Colonic mucosa (tissue), 4 donors: ENCODE measurements at regions not wholly inside any gene's neighbourhood (a gene's known extent, or its start where the extent isn't known, plus 50 kb on each side); places are given as distances from the start of the nearest gene placed in this dataset.

Source experiments
- DNase-seq: peaks from one replicate; pipeline ENCODE4 v3.0.0-alpha.2; 2020
- H3K27ac ChIP-seq: fragments of 200-600 bp; one replicate; pipeline ENCODE4 v1.8.0; 2021
- H3K27me3 ChIP-seq: fragments of 200-600 bp; one replicate; pipeline ENCODE4 v1.8.0; 2021
- H3K36me3 ChIP-seq: fragments of 200-600 bp; one replicate; pipeline ENCODE4 v1.8.0; 2021
- H3K4me1 ChIP-seq: fragments of 200-600 bp; one replicate; pipeline ENCODE4 v1.8.0; 2021; ENCODE audit warnings: mild to moderate bottlenecking
- H3K4me3 ChIP-seq: fragments of 200-600 bp; one replicate; pipeline ENCODE4 v1.8.0; 2021
- H3K9ac ChIP-seq, 2 donors: one replicate each; pipeline ENCODE4 v1.7.0; 2013; ENCODE audit warnings: control low read depth in 2 of 2, low read depth in 2 of 2, low read length in 2 of 2
- H3K9me3 ChIP-seq: fragments of 200-600 bp; one replicate; pipeline ENCODE4 v1.8.0; 2021
- CTCF ChIP-seq: fragments of 200-600 bp; IDR thresholded peaks from one replicate; pipeline ENCODE4 v1.8.0; 2022; ENCODE audit warnings: antibody characterized with exemption, mild to moderate bottlenecking
- intact Hi-C: fragments of 100-400 bp; cut with DNase I; formaldehyde crosslinking; loops from one replicate; pipeline ENCODE4 v1.14.1; 2022
- donor health status: healthy.
- donor health status: DM: no; HTN: no; CAD: no.
- donor health status: DM: no; HTN: no; CAD: no.

GRCh38 chr2:138324068-138324771 lies 177.3 kb upstream of the SPOPL start:
- DNase-seq = no peak

GRCh38 chr2:138327967-138328366 lies 173.6 kb upstream of the SPOPL start:
- no peak overlapping the region for H3K4me3 ChIP-seq
- H3K9ac ChIP-seq = no peak overlapping the region
- H3K4me1 ChIP-seq = no peaks in the 10 kb centered on the region
- DNase-seq = no peak
- no peaks in the 10 kb centered on the region for H3K27me3 ChIP-seq
- intact Hi-C loops = no loop called here
- TF ChIP-seq CTCF = no peak
- H3K9me3 ChIP-seq = no peaks in the 10 kb centered on the region
- H3K36me3 ChIP-seq = no peaks in the 10 kb centered on the region
- no peak overlapping the region for H3K27ac ChIP-seq

More at GRCh38 chr2:138324068-138324771, 177.3 kb upstream of the SPOPL start:
- no peak for TF ChIP-seq CTCF
- no peaks in the 10 kb centered on the region for H3K36me3 ChIP-seq
- H3K27me3 ChIP-seq = no peaks in the 10 kb centered on the region
- intact Hi-C loops = no loop called here
- no peaks in the 10 kb centered on the region for H3K4me1 ChIP-seq
- H3K4me3 ChIP-seq = no peak overlapping the region
- H3K9me3 ChIP-seq = no peaks in the 10 kb centered on the region
- H3K27ac ChIP-seq = no peak overlapping the region
- H3K9ac ChIP-seq = no peak overlapping the region

GRCh38 chr2:138329162-138329561 lies 172.4 kb upstream of the SPOPL start:
- H3K9me3 ChIP-seq = no peaks in the 10 kb centered on the region
- no peak overlapping the region for H3K27ac ChIP-seq
- H3K27me3 ChIP-seq = no peaks in the 10 kb centered on the region
- no peak overlapping the region for H3K4me3 ChIP-seq
- no peak for TF ChIP-seq CTCF
- no peak overlapping the region for H3K9ac ChIP-seq
- no peaks in the 10 kb centered on the region for H3K4me1 ChIP-seq
- intact Hi-C loops = no loop called here
- DNase-seq = no peak
- no peaks in the 10 kb centered on the region for H3K36me3 ChIP-seq

- Histone ChIP-seq H3K4me3 (no peak overlapping the region), H3K9me3 (no peaks in the 10 kb centered on the region), H3K27ac (no peak overlapping the region), H3K27me3 (no peaks in the 10 kb centered on the region), H3K36me3 (no peaks in the 10 kb centered on the region), H3K9ac (no peak overlapping the region), H3K4me1 (no peaks in the 10 kb centered on the region)
- no peak for TF ChIP-seq CTCF
- intact Hi-C loops = no loop called here
- DNase-seq = no peak
Measured at GRCh38 chr2:138329591-138329990, 172.0 kb upstream of the SPOPL start.

- Histone ChIP-seq H3K9ac (no peak overlapping the region), H3K27ac (no peak overlapping the region), H3K27me3 (no peaks in the 10 kb centered on the region), H3K4me3 (no peak overlapping the region), H3K4me1 (no peaks in the 10 kb centered on the region), H3K9me3 (no peaks in the 10 kb centered on the region), H3K36me3 (no peaks in the 10 kb centered on the region)
- intact Hi-C loops = no loop called here
- TF ChIP-seq CTCF = no peak
- DNase-seq = no peak
Measured at GRCh38 chr2:138333121-138333520, 168.4 kb upstream of the SPOPL start.
